SK-N-SH (cell line): ENCODE measurements at regions not wholly inside any gene's neighbourhood (a gene's known extent, or its start where the extent isn't known, plus 50 kb on each side); places are given as distances from the start of the nearest gene placed in this dataset.

Source experiments
- CTCF ChIA-PET: fragments of 300-600, 350-600 bp; formaldehyde crosslinking; extraction: SDS; loops from one replicate; lab custom pipeline; 2021; lab: Yijun Ruan, JAX
- POLR2A ChIA-PET: fragments of 350-600 bp; sonication (Branson Sonifier 250); formaldehyde crosslinking; extraction: SDS; loops from one replicate; lab custom pipeline; 2020; ENCODE audit warnings: antibody characterized with exemption, inconsistent platforms; lab: Yijun Ruan, JAX
- DNase-seq: peaks from one replicate; pipeline ENCODE4 v3.0.0; 2012
- H2AFZ ChIP-seq: fragments of 200-600 bp; sonication (generic); 2 replicates; pipeline ENCODE4 v1.8.1; 2016; ENCODE audit warnings: antibody characterized with exemption, mild to moderate bottlenecking, low read depth
- H3F3A ChIP-seq: fragments of 200-600 bp; sonication (generic); replicated peaks from 2 replicates; pipeline ENCODE3; 2016; ENCODE audit warnings: antibody characterized with exemption, mild to moderate bottlenecking; ENCODE audit not compliant: insufficient read depth
- H3K27ac ChIP-seq, 2 experiments: fragments of 200-500 bp in 1 of 2; fragments of 200-600 bp in 1 of 2; sonication (Bioruptor generic) in 1 of 2; sonication (generic), shearing (Covaris generic) in 1 of 2; 2 replicates each; pipeline versions ENCODE4 v1.5.1 to v1.6.1; 2014 to 2016; ENCODE audit warnings: low read depth in 2 of 2, inconsistent platforms in 1 of 2, low read length in 1 of 2, mild to moderate bottlenecking in 1 of 2, mixed read lengths in 1 of 2
- H3K27me3 ChIP-seq: fragments of 200-600 bp; sonication (generic), shearing (Covaris generic); 2 replicates; pipeline ENCODE4 v1.6.1; 2016; ENCODE audit warnings: mixed run types; ENCODE audit not compliant: insufficient read depth
- H3K36me3 ChIP-seq, 2 experiments: fragments of 200-500 bp in 1 of 2; fragments of 200-600 bp in 1 of 2; sonication (Bioruptor generic) in 1 of 2; sonication (generic) in 1 of 2; replicated peaks in 1 of 2; 2 replicates each; pipeline versions ENCODE3 to v1.5.1; 2014 to 2016; ENCODE audit warnings: low read length in 1 of 2, mild to moderate bottlenecking in 1 of 2; ENCODE audit not compliant: insufficient read depth in 2 of 2, control insufficient read depth in 1 of 2
- H3K4me1 ChIP-seq, 2 experiments: fragments of 200-500 bp in 1 of 2; fragments of 200-600 bp in 1 of 2; sonication (Bioruptor generic) in 1 of 2; sonication (generic), shearing (Covaris generic) in 1 of 2; 2 replicates each; pipeline versions ENCODE4 v1.5.1 to v1.6.1; 2014 to 2016; ENCODE audit warnings: low read depth in 1 of 2, low read length in 1 of 2, mixed run types in 1 of 2; ENCODE audit not compliant: insufficient read depth in 2 of 2, control insufficient read depth in 1 of 2
- H3K4me2 ChIP-seq: fragments of 200-600 bp; sonication (generic), shearing (Covaris generic); 2 replicates; pipeline ENCODE4 v1.6.1; 2017; ENCODE audit warnings: mixed run types
- H3K4me3 ChIP-seq, 2 experiments: fragments of 200-500 bp in 1 of 2; fragments of 200-600 bp in 1 of 2; sonication (Bioruptor generic) in 1 of 2; sonication (generic), shearing (Covaris generic) in 1 of 2; 2 replicates each; pipeline versions ENCODE4 v1.5.1 to v1.8.1; 2014 to 2016; ENCODE audit warnings: low read depth in 2 of 2, inconsistent platforms in 1 of 2, low read length in 1 of 2, mild to moderate bottlenecking in 1 of 2, mixed read lengths in 1 of 2, moderate library complexity in 1 of 2
- H3K79me2 ChIP-seq: fragments of 200-600 bp; sonication (generic); 2 replicates; pipeline ENCODE4 v1.8.1; 2017; ENCODE audit warnings: mild to moderate bottlenecking; ENCODE audit not compliant: insufficient read depth
- H3K9ac ChIP-seq: fragments of 200-600 bp; sonication (generic); 2 replicates; pipeline ENCODE4 v1.6.1; 2017; ENCODE audit warnings: mixed run types
- H3K9me2 ChIP-seq: fragments of 200-600 bp; sonication (generic); 2 replicates; pipeline ENCODE4 v1.6.1; 2017; ENCODE audit warnings: mixed run types
- H3K9me3 ChIP-seq: fragments of 200-600 bp; sonication (generic); 2 replicates; pipeline ENCODE4 v1.6.1; 2017; ENCODE audit warnings: mixed run types, mild to moderate bottlenecking, moderate library complexity
- H4K20me1 ChIP-seq: fragments of 200-600 bp; sonication (generic); 2 replicates; pipeline ENCODE4 v1.6.1; 2017; ENCODE audit warnings: mild to moderate bottlenecking, mixed run types; ENCODE audit not compliant: insufficient read depth
- CHD2 ChIP-seq: fragments of 150-350 bp; IDR thresholded peaks from 2 replicates; pipeline ENCODE4 v1.6.1; 2018; ENCODE audit warnings: low read length; ENCODE audit not compliant: partially characterized antibody
- ELF1 ChIP-seq: IDR thresholded peaks from 2 replicates; pipeline ENCODE4 v1.4.0; 2012
- EP300 ChIP-seq, 2 experiments: IDR thresholded peaks; 2 replicates each; pipeline versions ENCODE4 v1.4.0 to v1.6.1; 2012; ENCODE audit warnings: borderline replicate concordance in 1 of 2, low read depth in 1 of 2, low read length in 1 of 2
- EZH2phosphoT487 ChIP-seq: fragments of 200-600 bp; sonication (generic); IDR thresholded peaks from 2 replicates; pipeline ENCODE4 v1.6.1; 2017; ENCODE audit warnings: low read depth, mixed run types, mild to moderate bottlenecking, antibody characterized with exemption, moderate library complexity, borderline replicate concordance
- FOSL2 ChIP-seq: IDR thresholded peaks from 2 replicates; pipeline ENCODE4 v1.4.0; 2012; ENCODE audit warnings: low read depth, mild to moderate bottlenecking, moderate library complexity, borderline replicate concordance
- FOXJ3 ChIP-seq: sonication (generic); formaldehyde crosslinking; IDR thresholded peaks from 2 replicates; pipeline ENCODE4 v1.5.1; 2020; ENCODE audit warnings: mild to moderate bottlenecking, missing genetic modification reagents
- GABPA ChIP-seq: IDR thresholded peaks from 2 replicates; pipeline ENCODE4 v1.4.0; 2012; ENCODE audit warnings: low read depth, mild to moderate bottlenecking
- IRF3 ChIP-seq: fragments of 150-350 bp; IDR thresholded peaks from 2 replicates; pipeline ENCODE4 v1.6.1; 2016; ENCODE audit warnings: mild to moderate bottlenecking, low read depth, low read length
- JUND ChIP-seq: IDR thresholded peaks from 2 replicates; pipeline ENCODE4 v1.4.0; 2012
- MAX ChIP-seq: IDR thresholded peaks from 2 replicates; pipeline ENCODE4 v1.4.0; 2012; ENCODE audit warnings: low read depth
- MEF2A ChIP-seq: IDR thresholded peaks from 2 replicates; pipeline ENCODE4 v1.4.0; 2012; ENCODE audit warnings: low read depth, borderline replicate concordance
- MXI1 ChIP-seq: IDR thresholded peaks from 2 replicates; pipeline ENCODE4 v1.6.1; 2012; ENCODE audit warnings: mild to moderate bottlenecking, low read depth, low read length, improper control_type of control experiment
- NFIC ChIP-seq: IDR thresholded peaks from 2 replicates; pipeline ENCODE4 v1.4.0; 2012; ENCODE audit warnings: borderline replicate concordance
- NRF1 ChIP-seq: IDR thresholded peaks from 2 replicates; pipeline ENCODE4 v1.6.1; 2012; ENCODE audit warnings: low read depth, mild to moderate bottlenecking, low read length
- PBX3 ChIP-seq: IDR thresholded peaks from 2 replicates; pipeline ENCODE4; 2012
- POLR2AphosphoS5 ChIP-seq: IDR thresholded peaks from 2 replicates; pipeline ENCODE4 v1.6.1; 2012; ENCODE audit warnings: low read depth, low read length
- RAD21 ChIP-seq: IDR thresholded peaks from 2 replicates; pipeline ENCODE4 v1.6.1; 2012; ENCODE audit warnings: mild to moderate bottlenecking, low read length
- REST ChIP-seq: IDR thresholded peaks from 2 replicates; pipeline ENCODE4 v1.6.1; 2012; ENCODE audit warnings: mild to moderate bottlenecking, low read depth, low read length, moderate library complexity
- RXRA ChIP-seq: IDR thresholded peaks from 2 replicates; pipeline ENCODE4 v1.4.0; 2012; ENCODE audit warnings: low read depth, mild to moderate bottlenecking, borderline replicate concordance
- SIN3A ChIP-seq: IDR thresholded peaks from 2 replicates; pipeline ENCODE4 v1.6.1; 2012; ENCODE audit warnings: low read depth, mild to moderate bottlenecking, low read length, moderate library complexity, borderline replicate concordance
- SMC3 ChIP-seq: IDR thresholded peaks from 2 replicates; pipeline ENCODE4 v1.6.1; 2012; ENCODE audit warnings: low read depth, low read length, improper control_type of control experiment
- TAF1 ChIP-seq: IDR thresholded peaks from 2 replicates; pipeline ENCODE4 v1.6.1; 2012; ENCODE audit warnings: low read depth, mild to moderate bottlenecking, low read length, moderate library complexity, borderline replicate concordance
- TCF12 ChIP-seq: IDR thresholded peaks from 2 replicates; pipeline ENCODE4 v1.4.0; 2012
- TEAD4 ChIP-seq: IDR thresholded peaks from 2 replicates; pipeline ENCODE4 v1.4.0; 2012; ENCODE audit warnings: mild to moderate bottlenecking, borderline replicate concordance; ENCODE audit not compliant: insufficient read depth
- USF2 ChIP-seq: fragments of 150-350 bp; IDR thresholded peaks from 2 replicates; pipeline ENCODE4 v1.6.1; 2017; ENCODE audit warnings: antibody characterized with exemption, low read length, low read depth, borderline replicate concordance
- YY1 ChIP-seq: IDR thresholded peaks from 2 replicates; pipeline ENCODE4 v1.4.0; 2012; ENCODE audit warnings: low read depth, mild to moderate bottlenecking
- ZBTB33 ChIP-seq: IDR thresholded peaks from 2 replicates; pipeline ENCODE4 v1.4.0; 2012; ENCODE audit warnings: low read depth, borderline replicate concordance
- WGBS: methylation state at CpG from one replicate; pipeline ENCODE4 v1.1.6; 2017; ENCODE audit warnings: low lambda C conversion rate; 5-methylcytosine and 5-hydroxymethylcytosine counted together

GRCh38 chr3:31067004-31067403, 172.5 kb upstream of the GADL1 start:
- H3K4me3 ChIP-seq, result no peak overlapping the region
- no peaks in the 10 kb centered on the region for H4K20me1 ChIP-seq
- H3K4me1 ChIP-seq, result no peaks in the 10 kb centered on the region; a peak in 1 of 4 replicates
- H3F3A ChIP-seq, result no peaks in the 10 kb centered on the region
- WGBS, result 15% methylated on average over 5 of the region's 5 CpGs
- CTCF ChIA-PET, result interaction anchor here (1.0 kb wide), 1 partner anchor 25 kb away, joined by 3 read pairs; no protein-coding TSS in a partner anchor
- H3K36me3 ChIP-seq, result no peaks in the 10 kb centered on the region
- peak; percentile 4 for DNase-seq
- POLR2A ChIA-PET, result no interaction called here
- no peaks in the 10 kb centered on the region for H3K27me3 ChIP-seq
- no peak overlapping the region for H3K4me2 ChIP-seq
- H3K9me3 ChIP-seq, result no peaks in the 10 kb centered on the region
- H3K27ac ChIP-seq, result no peak overlapping the region
- no peaks in the 10 kb centered on the region for H3K79me2 ChIP-seq
- H3K9me2 ChIP-seq, result no peaks in the 10 kb centered on the region
- H2AFZ ChIP-seq, result no peak overlapping the region
- no peak overlapping the region for H3K9ac ChIP-seq
- TF ChIP-seq PBX3, result peak; percentile 68
- TF ChIP-seq POLR2AphosphoS5, result no peak
- no peak for TF ChIP-seq EZH2phosphoT487
- TF ChIP-seq ZBTB33, result no peak
- no peak for TF ChIP-seq TAF1
- TF ChIP-seq JUND, result peak; percentile 73
- TF ChIP-seq SIN3A, result no peak
- peak; percentile 75; the same call in 1 of the 2 replicates for TF ChIP-seq FOSL2
- no peak for TF ChIP-seq RAD21
- no peak for TF ChIP-seq REST
- 0 out of 2 replicates have a peak, but pooled peaks have one; percentile 13 for TF ChIP-seq RXRA
- no peak for TF ChIP-seq GABPA
- TF ChIP-seq TCF12, result peak; percentile 90
- no peak for TF ChIP-seq ELF1
- peak; percentile 16 to 61; a peak in 1 of 4 replicates for TF ChIP-seq EP300 (IDR thresholded peaks at IDR 0.05; ENCODE audit: borderline replicate concordance in 1 of 2, low read depth in 1 of 2, low read length in 1 of 2)
- TF ChIP-seq USF2, result no peak
- TF ChIP-seq NFIC, result peak; percentile 82
- no peak for TF ChIP-seq NRF1
- TF ChIP-seq MAX, result peak; percentile 49; the same call in 1 of the 2 replicates
- no peak for TF ChIP-seq TEAD4
- TF ChIP-seq IRF3, result no peak
- no peak for TF ChIP-seq MXI1
- TF ChIP-seq MEF2A, result no peak
- TF ChIP-seq SMC3, result no peak
- TF ChIP-seq CHD2, result peak; percentile 24
- TF ChIP-seq FOXJ3 (CRISPR knock-in tag), result no peak
- no peak for TF ChIP-seq YY1
